NB4 (cell line): ENCODE measurements at regions not wholly inside any gene's neighbourhood (a gene's known extent, or its start where the extent isn't known, plus 50 kb on each side); places are given as distances from the start of the nearest gene placed in this dataset.

Experiments
- CTCF ChIP-seq: IDR thresholded peaks from one replicate; pipeline ENCODE4 v1.5.1; 2012; ENCODE audit warnings: low read depth, low read length
- MAX ChIP-seq: IDR thresholded peaks from 2 replicates; pipeline ENCODE4 v1.6.1; 2011; ENCODE audit warnings: low read depth, low read length
- MYC ChIP-seq: IDR thresholded peaks from 2 replicates; pipeline ENCODE4 v1.6.1; 2011; ENCODE audit warnings: low read depth, low read length
- POLR2A ChIP-seq: IDR thresholded peaks from 2 replicates; pipeline ENCODE4 v1.6.1; 2011; ENCODE audit warnings: mild to moderate bottlenecking; ENCODE audit not compliant: insufficient read length; ENCODE audit errors: extremely low read depth

GRCh38 chr6:96286503-96286902, 235.1 kb upstream of the UFL1 start:
- TF ChIP-seq CTCF = no peak
- no peak for TF ChIP-seq POLR2A
- no peak for TF ChIP-seq MAX
- no peak for TF ChIP-seq MYC
